GM19328 (cell line): ENCODE measurements at regions not wholly inside any gene's neighbourhood (a gene's known extent, or its start where the extent isn't known, plus 50 kb on each side); places are given as distances from the start of the nearest gene placed in this dataset.
"Not testable (repeated sequence)": the region's sequence is repeated elsewhere in the genome, so short reads cannot be mapped to it uniquely, and the experiment has no call there.

Experiments
- ATAC-seq: cut with Tn5 transposase; IDR thresholded peaks from one replicate; pipeline ENCODE4 v1.9.1; 2021; ENCODE audit warnings: mild to moderate bottlenecking, moderate library complexity; ENCODE audit not compliant: unreplicated experiment

DNA sequence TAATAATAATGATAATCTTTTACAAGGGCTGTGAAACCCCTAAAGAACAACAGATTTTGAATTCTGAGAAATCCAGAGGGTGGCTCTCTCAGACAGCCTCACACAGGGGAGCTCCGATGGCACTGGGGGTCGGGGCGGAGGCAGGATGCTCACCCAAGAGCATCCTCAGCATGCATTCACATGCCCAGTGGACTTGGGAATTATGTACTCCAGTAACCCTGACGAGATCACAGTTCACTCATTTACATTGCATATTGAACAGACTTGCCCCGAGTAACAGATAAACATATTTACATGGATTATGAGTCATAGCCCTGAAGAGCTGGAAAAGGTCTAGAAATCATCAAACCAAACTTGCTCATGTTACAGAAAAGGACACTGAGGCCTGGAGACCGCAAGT, 482.7 kb upstream of the JARID2 start:
- ATAC-seq: no peak

DNA sequence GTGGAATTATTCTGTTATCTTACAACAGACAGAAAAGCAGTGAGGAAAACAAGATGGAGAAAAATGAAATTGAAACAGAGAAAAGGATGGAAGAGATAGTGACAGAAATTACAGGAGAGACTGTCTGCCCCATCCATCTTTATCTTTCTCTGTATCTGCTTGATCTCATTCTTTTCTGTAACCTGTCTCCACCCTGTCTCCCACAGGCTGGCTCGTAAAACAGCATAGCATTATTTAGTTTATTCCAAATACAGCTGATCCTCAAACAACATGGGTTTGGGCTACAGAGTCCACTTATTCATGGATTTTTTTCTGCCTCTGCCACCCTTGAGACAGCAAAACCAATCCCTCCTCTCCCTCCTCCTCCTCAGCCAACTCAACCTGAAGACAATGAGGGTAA, 482.3 kb upstream of the JARID2 start:
- no peak for ATAC-seq

- no peak for ATAC-seq
These were observed 480.8 kb upstream of the JARID2 start for GRCh38 chr6:14765106-14765505.

- no peak for ATAC-seq
These were observed 480.0 kb upstream of the JARID2 start for GRCh38 chr6:14765721-14766390.

DNA sequence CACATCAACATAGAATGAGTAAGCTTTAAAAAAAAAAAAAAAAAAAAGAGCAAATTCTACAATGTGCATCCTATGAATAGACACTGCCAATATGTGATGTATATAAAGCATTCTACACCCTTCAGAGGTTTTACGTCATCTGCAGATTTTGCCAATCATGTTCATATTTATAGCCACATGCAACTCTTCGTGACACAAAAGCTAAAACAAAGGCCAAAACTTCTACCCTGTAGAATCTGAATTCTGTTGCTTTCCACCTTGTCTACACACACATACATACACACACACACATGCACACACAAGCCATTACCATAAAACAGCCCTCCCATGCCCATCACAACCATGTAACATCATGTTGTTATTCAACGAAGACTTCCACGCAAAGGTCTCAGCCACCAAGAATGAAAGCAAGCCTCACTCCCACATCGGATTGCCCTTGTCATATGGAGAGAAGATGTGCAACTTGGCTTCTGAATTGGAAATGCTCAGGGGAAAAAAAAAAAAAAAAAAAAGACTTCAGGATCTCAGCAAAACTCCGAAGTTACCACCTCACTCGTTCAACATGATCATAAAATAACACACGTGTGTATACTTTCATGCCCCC, 479.4 kb upstream of the JARID2 start:
- no peak for ATAC-seq

DNA sequence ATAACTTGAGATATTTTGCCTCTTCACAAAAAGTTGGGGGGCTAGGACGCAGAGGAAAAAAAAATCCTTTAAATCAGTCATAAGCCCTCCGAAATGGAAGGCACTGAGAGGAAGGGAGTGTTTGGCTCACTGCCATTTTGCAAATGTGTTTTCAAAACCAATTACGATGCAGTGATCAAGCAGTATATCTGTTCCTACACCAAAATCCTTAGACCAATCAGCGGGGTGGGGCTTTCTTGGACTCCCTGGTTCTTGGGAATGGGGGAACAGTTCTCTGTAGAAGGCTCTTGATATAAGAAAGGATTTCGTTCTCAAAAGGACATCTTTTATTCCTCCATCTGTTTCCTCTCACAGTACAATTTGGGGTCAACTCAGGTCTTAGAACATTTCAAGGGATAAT, 478.6 kb upstream of the JARID2 start:
- no peak for ATAC-seq

GRCh38 chr6:14770040-14770439, 475.8 kb upstream of the JARID2 start:
- ATAC-seq: no peak

DNA sequence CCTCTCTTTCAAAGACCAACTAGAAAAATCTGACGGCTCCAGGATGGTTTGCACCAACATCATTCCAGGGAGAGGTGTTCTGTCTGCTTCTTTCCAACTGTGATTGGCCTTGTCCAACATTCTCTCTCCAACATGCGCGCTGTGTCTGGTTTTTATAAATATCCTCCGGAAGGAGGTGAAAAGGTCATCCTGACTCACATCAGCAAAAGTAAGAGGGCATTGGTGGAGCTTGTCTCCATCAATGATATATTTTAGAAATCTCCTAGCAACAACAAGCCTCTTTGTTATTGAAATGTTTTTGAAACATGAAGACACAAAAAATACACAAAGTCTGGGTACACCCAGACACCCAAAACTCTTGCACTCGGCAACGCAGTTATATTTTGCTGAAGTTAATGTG, 475.3 kb upstream of the JARID2 start:
- no peak for ATAC-seq

DNA sequence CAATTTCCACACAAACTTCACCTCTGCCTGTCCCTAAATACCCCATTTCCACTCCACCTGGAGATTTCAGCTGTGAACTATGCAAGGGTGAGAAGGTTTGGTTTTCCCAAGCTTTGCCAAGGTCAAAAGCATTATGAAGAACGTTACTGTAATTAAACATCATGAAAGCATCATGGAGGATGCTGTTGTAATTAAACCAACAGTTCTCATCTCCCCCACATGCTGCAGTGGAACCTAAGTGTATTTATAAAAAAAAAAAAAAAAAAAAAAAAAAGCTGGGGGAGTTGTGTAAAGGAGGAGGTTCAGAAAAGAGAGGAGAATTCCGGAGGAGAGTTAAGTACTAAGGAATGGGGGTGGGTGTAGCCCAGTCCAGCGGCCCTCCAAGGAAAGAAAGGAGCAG, 474.9 kb upstream of the JARID2 start:
- ATAC-seq: no peak

DNA sequence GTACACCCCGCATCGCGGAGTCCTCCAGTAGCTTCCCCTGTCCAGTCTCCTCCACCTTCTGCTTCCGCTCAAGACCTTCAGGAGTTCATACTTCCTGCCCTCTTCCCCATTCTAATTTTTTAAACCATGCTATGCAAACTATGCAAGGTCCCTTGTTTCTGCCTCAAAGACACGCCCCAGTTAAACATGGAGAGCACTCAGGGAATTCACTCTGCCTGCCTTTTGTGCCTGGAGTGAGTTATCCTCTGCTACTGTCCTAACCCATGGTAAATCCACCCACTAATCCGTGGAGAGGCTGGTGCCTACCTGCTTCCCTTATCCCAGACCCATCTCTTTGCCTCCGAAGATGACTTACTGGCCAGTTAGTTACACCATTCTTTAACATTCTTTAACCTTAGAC, 473.7 kb upstream of the JARID2 start:
- no peak for ATAC-seq

- no peak for ATAC-seq
These were observed 470.3 kb upstream of the JARID2 start for GRCh38 chr6:14775528-14775927.

DNA sequence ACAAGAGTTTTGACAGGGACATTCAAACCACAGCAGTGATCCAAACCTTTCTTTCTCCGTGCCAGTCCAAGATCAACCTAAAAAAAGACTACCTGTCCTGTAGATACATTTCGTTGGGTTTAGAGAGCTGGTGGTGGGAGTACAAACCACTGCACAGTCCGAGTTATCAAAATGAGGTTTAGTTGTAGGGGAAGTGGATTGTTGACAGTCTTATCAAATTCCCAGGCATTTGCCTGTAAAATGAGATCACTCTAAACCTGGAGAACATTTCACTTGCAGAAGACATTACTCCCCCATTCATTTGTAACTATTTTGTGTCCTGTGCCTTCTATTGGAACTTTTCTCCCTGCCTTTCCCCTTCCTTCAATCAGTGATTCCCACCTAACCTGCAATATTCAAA, 469.6 kb upstream of the JARID2 start:
- ATAC-seq: no peak

- ATAC-seq: no peak
These were observed 463.9 kb upstream of the JARID2 start for GRCh38 chr6:14781772-14782525.

- not testable (repeated sequence) for ATAC-seq
These were observed 462.9 kb upstream of the JARID2 start for GRCh38 chr6:14782921-14783464.

DNA sequence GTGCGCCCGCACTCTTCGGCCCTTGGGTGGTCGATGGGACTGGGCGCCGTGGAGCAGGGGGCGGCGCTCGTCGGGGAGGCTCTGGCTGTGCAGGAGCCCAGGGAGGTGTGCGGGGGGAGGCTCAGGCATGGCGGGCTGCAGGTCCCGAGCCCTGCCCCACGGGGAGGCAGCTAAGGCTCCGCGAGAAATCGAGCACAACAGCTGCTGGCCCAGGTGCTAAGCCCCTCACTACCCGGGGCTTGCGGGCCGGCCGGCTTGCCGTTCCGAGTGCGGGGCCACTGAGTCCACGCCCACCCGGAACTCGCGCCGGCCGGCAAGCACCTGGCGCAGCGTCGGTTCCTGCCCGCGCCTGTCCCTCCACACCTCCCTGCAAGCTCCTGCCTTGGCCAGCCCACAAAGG, 462.3 kb upstream of the JARID2 start:
- no peak for ATAC-seq

GRCh38 chr6:14784596-14785492, 461.0 kb upstream of the JARID2 start:
- no peak for ATAC-seq

DNA sequence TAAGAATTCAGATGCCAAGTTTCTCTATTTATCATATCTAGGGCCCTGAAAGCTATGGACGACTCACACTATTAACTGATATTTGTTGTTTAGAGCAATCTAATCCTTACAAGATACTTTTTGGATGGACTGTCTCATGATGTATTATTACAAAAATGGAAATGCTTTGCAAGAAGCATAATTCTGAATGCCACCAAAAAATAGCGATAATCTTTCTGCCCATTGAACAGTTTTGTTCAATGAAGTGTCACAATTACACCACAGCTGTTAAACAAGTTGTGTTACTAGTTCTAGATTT, 460.4 kb upstream of the JARID2 start:
- ATAC-seq: no peak

- ATAC-seq: no peak
These were observed 459.9 kb upstream of the JARID2 start for GRCh38 chr6:14786008-14786407.

GRCh38 chr6:14786455-14786854, 459.4 kb upstream of the JARID2 start:
- no peak for ATAC-seq

GRCh38 chr6:14787250-14787649, 458.6 kb upstream of the JARID2 start:
- no peak for ATAC-seq

GRCh38 chr6:14787677-14788076, 458.2 kb upstream of the JARID2 start:
- ATAC-seq: no peak
